Activated naive CD8-positive, alpha-beta T cell treated with anti-CD3 and anti-CD28 coated beads, Interleukin-2, amount 50 U/mL, for 24 hours (primary cell): ENCODE measurements at regions not wholly inside any gene's neighbourhood (a gene's known extent, or its start where the extent isn't known, plus 50 kb on each side); places are given as distances from the start of the nearest gene placed in this dataset.
"Not testable (repeated sequence)": the region's sequence is repeated elsewhere in the genome, so short reads cannot be mapped to it uniquely, and the experiment has no call there.

Experiments used
- ATAC-seq: fragments of 150-1000 bp; cut with Tn5 transposase; one replicate; pipeline ENCODE4 v1.10.0; 2021
- DNase-seq: peaks from one replicate; pipeline ENCODE4 v3.0.0; 2021
- H3K27ac Mint-ChIP-seq: one replicate; pipeline ENCODE4 v1.8.0; 2021; ENCODE audit warnings: mild to moderate bottlenecking, mixed read lengths
- H3K27me3 Mint-ChIP-seq: one replicate; pipeline ENCODE4 v1.8.0; 2021; ENCODE audit warnings: mixed read lengths
- H3K36me3 Mint-ChIP-seq: one replicate; pipeline ENCODE4 v1.8.0; 2021; ENCODE audit warnings: low read depth, mixed read lengths
- H3K4me1 Mint-ChIP-seq: one replicate; pipeline ENCODE4 v1.8.0; 2021; ENCODE audit warnings: mixed read lengths
- H3K4me3 Mint-ChIP-seq: one replicate; pipeline ENCODE4 v1.8.0; 2021; ENCODE audit warnings: mild to moderate bottlenecking, moderate library complexity, mixed read lengths
- H3K9me3 Mint-ChIP-seq: one replicate; pipeline ENCODE4 v1.8.0; 2021; ENCODE audit warnings: mixed read lengths

- no peak overlapping the region for H3K27ac Mint-ChIP-seq
- no peaks in the 10 kb centered on the region for H3K27me3 Mint-ChIP-seq
- no peaks in the 10 kb centered on the region for H3K4me1 Mint-ChIP-seq
- ATAC-seq (no peak), DNase-seq (no peak)
- peaks cover 20% of the 10 kb centered on the region for H3K9me3 Mint-ChIP-seq
- H3K4me3 Mint-ChIP-seq = no peak overlapping the region
- no peaks in the 10 kb centered on the region for H3K36me3 Mint-ChIP-seq
Observed at GRCh38 chr3:5980475-5980874, 793.0 kb downstream of the EDEM1 start.

GRCh38 chr3:5994651-5995050 is 807.1 kb downstream of the EDEM1 start:
- DNase-seq (no peak), ATAC-seq (no peak)
- no peaks in the 10 kb centered on the region for H3K4me1 Mint-ChIP-seq
- no peaks in the 10 kb centered on the region for H3K9me3 Mint-ChIP-seq
- H3K27ac Mint-ChIP-seq = no peak overlapping the region
- no peaks in the 10 kb centered on the region for H3K36me3 Mint-ChIP-seq
- H3K27me3 Mint-ChIP-seq = no peaks in the 10 kb centered on the region
- no peak overlapping the region for H3K4me3 Mint-ChIP-seq

- Mint-ChIP-seq H3K27me3 (no peaks in the 10 kb centered on the region), H3K9me3 (peaks cover 17% of the 10 kb centered on the region), H3K27ac (no peak overlapping the region), H3K4me3 (no peak overlapping the region), H3K36me3 (no peaks in the 10 kb centered on the region), H3K4me1 (no peaks in the 10 kb centered on the region)
- ATAC-seq (no peak), DNase-seq (no peak)
Observed at GRCh38 chr3:6018456-6018855, 830.9 kb downstream of the EDEM1 start.

- ATAC-seq = no peak
- H3K4me3 Mint-ChIP-seq = no peak overlapping the region
Observed at GRCh38 chr3:6022621-6023020, 835.1 kb downstream of the EDEM1 start.

GRCh38 chr3:6025032-6025431 is 835.9 kb upstream of the GRM7 start:
- Mint-ChIP-seq H3K9me3 (peaks cover 14% of the 10 kb centered on the region), H3K4me1 (no peaks in the 10 kb centered on the region), H3K36me3 (no peaks in the 10 kb centered on the region), H3K27ac (no peak overlapping the region), H3K4me3 (no peak overlapping the region), H3K27me3 (no peaks in the 10 kb centered on the region)
- DNase-seq (no peak), ATAC-seq (no peak)

More at GRCh38 chr3:6022621-6023020, 835.1 kb downstream of the EDEM1 start:
- no peak for DNase-seq
- Mint-ChIP-seq H3K27ac (no peak overlapping the region), H3K4me1 (no peaks in the 10 kb centered on the region), H3K27me3 (no peaks in the 10 kb centered on the region), H3K36me3 (no peaks in the 10 kb centered on the region), H3K9me3 (peaks cover 9% of the 10 kb centered on the region)

- H3K4me3 Mint-ChIP-seq, H3K27me3 Mint-ChIP-seq, ATAC-seq, DNase-seq, H3K36me3 Mint-ChIP-seq, H3K4me1 Mint-ChIP-seq, H3K27ac Mint-ChIP-seq: not testable (repeated sequence)
- H3K9me3 Mint-ChIP-seq = peaks cover 18% of the 10 kb centered on the region
Observed at GRCh38 chr3:6030648-6031047, 830.3 kb upstream of the GRM7 start.

GRCh38 chr3:6035626-6036025 is 825.3 kb upstream of the GRM7 start:
- DNase-seq (no peak), ATAC-seq (no peak)
- Mint-ChIP-seq H3K9me3 (peaks cover 11% of the 10 kb centered on the region), H3K36me3 (no peaks in the 10 kb centered on the region), H3K4me1 (no peaks in the 10 kb centered on the region), H3K4me3 (no peak overlapping the region), H3K27ac (no peak overlapping the region), H3K27me3 (no peaks in the 10 kb centered on the region)

- Mint-ChIP-seq H3K4me3 (no peak overlapping the region), H3K27ac (no peak overlapping the region), H3K36me3 (no peaks in the 10 kb centered on the region), H3K27me3 (no peaks in the 10 kb centered on the region), H3K4me1 (no peaks in the 10 kb centered on the region), H3K9me3 (peaks cover 14% of the 10 kb centered on the region)
- ATAC-seq (no peak), DNase-seq (no peak)
Observed at GRCh38 chr3:6039971-6040370, 820.9 kb upstream of the GRM7 start.

GRCh38 chr3:6041894-6042293 is 819.0 kb upstream of the GRM7 start:
- Mint-ChIP-seq H3K27ac (no peak overlapping the region), H3K27me3 (no peaks in the 10 kb centered on the region), H3K4me3 (no peak overlapping the region), H3K4me1 (no peaks in the 10 kb centered on the region), H3K9me3 (peaks cover 16% of the 10 kb centered on the region), H3K36me3 (no peaks in the 10 kb centered on the region)
- no peak for ATAC-seq
- DNase-seq = no peak

- no peaks in the 10 kb centered on the region for H3K4me1 Mint-ChIP-seq
- no peak overlapping the region for H3K27ac Mint-ChIP-seq
- ATAC-seq (no peak), DNase-seq (no peak)
- H3K9me3 Mint-ChIP-seq = peaks cover 40% of the 10 kb centered on the region
- H3K4me3 Mint-ChIP-seq = no peak overlapping the region
- no peaks in the 10 kb centered on the region for H3K36me3 Mint-ChIP-seq
- no peaks in the 10 kb centered on the region for H3K27me3 Mint-ChIP-seq
Observed at GRCh38 chr3:6047016-6047415, 813.9 kb upstream of the GRM7 start.

GRCh38 chr3:6060251-6060650 is 800.7 kb upstream of the GRM7 start:
- Mint-ChIP-seq H3K4me3 (no peak overlapping the region), H3K9me3 (no peaks in the 10 kb centered on the region), H3K27me3 (no peaks in the 10 kb centered on the region), H3K27ac (no peak overlapping the region), H3K4me1 (no peaks in the 10 kb centered on the region), H3K36me3 (no peaks in the 10 kb centered on the region)
- DNase-seq = no peak
- ATAC-seq = no peak

GRCh38 chr3:6062261-6063187 is 798.4 kb upstream of the GRM7 start:
- ATAC-seq = no peak
- DNase-seq = no peak
- no peaks in the 10 kb centered on the region for H3K9me3 Mint-ChIP-seq
- H3K4me1 Mint-ChIP-seq = no peaks in the 10 kb centered on the region
- no peaks in the 10 kb centered on the region for H3K36me3 Mint-ChIP-seq
- no peak overlapping the region for H3K4me3 Mint-ChIP-seq
- no peak overlapping the region for H3K27ac Mint-ChIP-seq
- no peaks in the 10 kb centered on the region for H3K27me3 Mint-ChIP-seq

- DNase-seq = no peak
- H3K9me3 Mint-ChIP-seq = no peaks in the 10 kb centered on the region
- H3K27me3 Mint-ChIP-seq = no peaks in the 10 kb centered on the region
- no peaks in the 10 kb centered on the region for H3K36me3 Mint-ChIP-seq
- no peak overlapping the region for H3K27ac Mint-ChIP-seq
- H3K4me3 Mint-ChIP-seq = no peak overlapping the region
- H3K4me1 Mint-ChIP-seq = no peaks in the 10 kb centered on the region
- no peak for ATAC-seq
Observed at GRCh38 chr3:6066397-6066796, 794.5 kb upstream of the GRM7 start.

- not testable (repeated sequence) for H3K27me3 Mint-ChIP-seq, H3K36me3 Mint-ChIP-seq, H3K4me3 Mint-ChIP-seq, DNase-seq, ATAC-seq, H3K9me3 Mint-ChIP-seq, H3K4me1 Mint-ChIP-seq, H3K27ac Mint-ChIP-seq
Observed at GRCh38 chr3:6066868-6067578, 793.9 kb upstream of the GRM7 start.

- H3K4me3 Mint-ChIP-seq = no peak overlapping the region
- no peak for DNase-seq
- no peaks in the 10 kb centered on the region for H3K27me3 Mint-ChIP-seq
- H3K36me3 Mint-ChIP-seq = no peaks in the 10 kb centered on the region
- no peaks in the 10 kb centered on the region for H3K4me1 Mint-ChIP-seq
- ATAC-seq = no peak
- H3K9me3 Mint-ChIP-seq = peaks cover 14% of the 10 kb centered on the region
- H3K27ac Mint-ChIP-seq = no peak overlapping the region
Observed at GRCh38 chr3:6074952-6075351, 786.0 kb upstream of the GRM7 start.
